H1 (cell line): ENCODE measurements at regions not wholly inside any gene's neighbourhood (a gene's known extent, or its start where the extent isn't known, plus 50 kb on each side); places are given as distances from the start of the nearest gene placed in this dataset.

ENCODE experiments used
- CTCF ChIA-PET: fragments of 300-600 bp; sonication (Branson Sonifier 250); formaldehyde crosslinking; loops from one replicate; lab custom pipeline; 2021; ENCODE audit not compliant: partially characterized antibody; lab: Charles Lee
- POLR2A ChIA-PET: fragments of 300-600 bp; sonication (Branson Sonifier 250); formaldehyde crosslinking; loops from one replicate; lab custom pipeline; 2021; ENCODE audit warnings: inconsistent platforms; ENCODE audit not compliant: partially characterized antibody; lab: Charles Lee
- DNase-seq, 2 experiments: peaks; one replicate each; pipeline versions ENCODE4 v3.0.0 to v3.0.0-alpha.2; 2010 to 2022; ENCODE audit warnings: low spot score in 2 of 2, low read depth in 1 of 2, mixed read lengths in 1 of 2
- FAIRE-seq: peaks from 2 replicates; lab custom pipeline; 2011; peaks lifted over from hg19 to GRCh38; lab: Jason Lieb, UNC
- H2AFZ ChIP-seq: 2 replicates; pipeline ENCODE4 v1.8.1; 2012; ENCODE audit warnings: low read length, inconsistent platforms
- H2AK5ac ChIP-seq: 2 replicates; pipeline ENCODE4 v1.6.1; 2013; ENCODE audit warnings: low read depth, low read length
- H2BK120ac ChIP-seq: replicated peaks from 2 replicates; pipeline ENCODE3; 2013; ENCODE audit warnings: low read depth, low read length, inconsistent platforms
- H2BK12ac ChIP-seq: 2 replicates; pipeline ENCODE4 v1.6.1; 2013; ENCODE audit warnings: low read depth, low read length
- H2BK15ac ChIP-seq: 2 replicates; pipeline ENCODE4 v1.6.1; 2013; ENCODE audit warnings: low read length
- H2BK20ac ChIP-seq: 2 replicates; pipeline ENCODE4 v1.6.1; 2013; ENCODE audit warnings: low read length
- H2BK5ac ChIP-seq: 2 replicates; pipeline ENCODE4 v1.6.1; 2013; ENCODE audit warnings: low read depth, low read length
- H3K14ac ChIP-seq: 2 replicates; pipeline ENCODE4 v1.6.1; 2013; ENCODE audit warnings: inconsistent platforms; ENCODE audit not compliant: insufficient read length
- H3K18ac ChIP-seq: 2 replicates; pipeline ENCODE4 v1.6.1; 2013; ENCODE audit warnings: low read length; ENCODE audit errors: extremely low read depth
- H3K23ac ChIP-seq: 2 replicates; pipeline ENCODE4 v1.6.1; 2013; ENCODE audit warnings: inconsistent platforms; ENCODE audit not compliant: insufficient read length
- H3K23me2 ChIP-seq: 2 replicates; pipeline ENCODE4 v1.6.1; 2013; ENCODE audit warnings: low read depth, low read length
- H3K27ac ChIP-seq: 2 replicates; pipeline ENCODE4 v1.6.1; 2011; ENCODE audit warnings: low read depth, low read length, inconsistent platforms
- H3K27me3 ChIP-seq, 4 experiments: replicated peaks in 1 of 4; 1 replicate in 1 of 4; 2 replicates in 3 of 4; pipeline versions ENCODE4 v1.6.1 to v1.8.1; 2011 to 2013; ENCODE audit warnings: low read length in 3 of 4, mild to moderate bottlenecking in 3 of 4, inconsistent platforms in 2 of 4, mixed read lengths in 2 of 4, moderate library complexity in 1 of 4; ENCODE audit not compliant: control insufficient read depth in 3 of 4, insufficient read depth in 3 of 4; ENCODE audit errors: extremely low read depth in 1 of 4
- H3K36me3 ChIP-seq, 4 experiments: 2 replicates each; pipeline versions ENCODE4 v1.6.1 to v1.8.1; 2011 to 2013; ENCODE audit warnings: mild to moderate bottlenecking in 4 of 4, low read length in 3 of 4, moderate library complexity in 2 of 4, control low read depth in 1 of 4, inconsistent platforms in 1 of 4; ENCODE audit not compliant: insufficient read depth in 4 of 4, control insufficient read depth in 2 of 4
- H3K4ac ChIP-seq: replicated peaks from 2 replicates; pipeline ENCODE3; 2013; ENCODE audit warnings: low read length, low read depth, mixed read lengths, inconsistent platforms; ENCODE audit not compliant: insufficient read length
- H3K4me1 ChIP-seq, 4 experiments: replicated peaks in 1 of 4; 1 replicate in 1 of 4; 2 replicates in 3 of 4; pipeline versions ENCODE4 v1.6.1 to v1.8.1; 2011 to 2013; ENCODE audit warnings: low read length in 3 of 4, inconsistent platforms in 2 of 4, mixed read lengths in 1 of 4; ENCODE audit not compliant: insufficient read depth in 4 of 4, control insufficient read depth in 3 of 4
- H3K4me2 ChIP-seq, 2 experiments: 2 replicates each; pipeline versions ENCODE4 v1.6.1 to v1.8.1; 2011 to 2013; ENCODE audit warnings: low read depth in 2 of 2, low read length in 2 of 2, control low read depth in 1 of 2, inconsistent platforms in 1 of 2, mild to moderate bottlenecking in 1 of 2; ENCODE audit not compliant: insufficient read depth in 1 of 2
- H3K4me3 ChIP-seq, 4 experiments: fragments of 200-600, 300-600 bp in 1 of 4; sonication (generic), shearing (Covaris generic), sonication (Bioruptor Twin) in 1 of 4; 2 replicates each; pipeline versions ENCODE4 v1.5.1 to v1.8.1; 2011 to 2016; ENCODE audit warnings: low read length in 4 of 4, low read depth in 3 of 4, control low read depth in 2 of 4, inconsistent platforms in 2 of 4, mild to moderate bottlenecking in 2 of 4, mixed read lengths in 1 of 4, moderate library complexity in 1 of 4; ENCODE audit not compliant: insufficient read depth in 2 of 4; ENCODE audit errors: extremely low read depth in 1 of 4
- H3K56ac ChIP-seq: replicated peaks from 2 replicates; pipeline ENCODE3; 2013; ENCODE audit warnings: low read depth, mild to moderate bottlenecking, mixed read lengths, low read length, inconsistent platforms; ENCODE audit not compliant: insufficient read length
- H3K79me1 ChIP-seq: 2 replicates; pipeline ENCODE4 v1.6.1; 2013; ENCODE audit warnings: low read depth, low read length, control low read depth
- H3K79me2 ChIP-seq, 2 experiments: 2 replicates each; pipeline versions ENCODE4 v1.6.1 to v1.8.1; 2012 to 2013; ENCODE audit warnings: low read length in 2 of 2, mild to moderate bottlenecking in 2 of 2, inconsistent platforms in 1 of 2; ENCODE audit not compliant: insufficient read depth in 2 of 2, control insufficient read depth in 1 of 2
- H3K9ac ChIP-seq, 4 experiments: replicated peaks in 1 of 4; 1 replicate in 1 of 4; 2 replicates in 3 of 4; pipeline versions ENCODE4 v1.6.1 to v1.8.1; 2011 to 2013; ENCODE audit warnings: low read depth in 3 of 4, low read length in 3 of 4, control low read depth in 2 of 4, mild to moderate bottlenecking in 2 of 4, moderate library complexity in 2 of 4, inconsistent platforms in 1 of 4; ENCODE audit errors: extremely low read depth in 1 of 4
- H3K9me3 ChIP-seq, 2 experiments: 2 replicates each; pipeline versions ENCODE4 v1.6.1 to v1.8.1; 2012 to 2013; ENCODE audit warnings: mild to moderate bottlenecking in 2 of 2, moderate library complexity in 2 of 2, control low read depth in 1 of 2, inconsistent platforms in 1 of 2, low read depth in 1 of 2, low read length in 1 of 2, mixed read lengths in 1 of 2; ENCODE audit not compliant: insufficient read depth in 2 of 2
- H4K20me1 ChIP-seq, 2 experiments: replicated peaks in 1 of 2; 2 replicates each; pipeline versions ENCODE3 to v1.8.1; 2011 to 2013; ENCODE audit warnings: inconsistent platforms in 2 of 2, low read length in 2 of 2, mild to moderate bottlenecking in 1 of 2; ENCODE audit not compliant: insufficient read depth in 2 of 2, control insufficient read depth in 1 of 2
- H4K5ac ChIP-seq: 2 replicates; pipeline ENCODE4 v1.6.1; 2013; ENCODE audit warnings: low read length, low read depth, mixed read lengths, inconsistent platforms; ENCODE audit not compliant: insufficient read length
- H4K8ac ChIP-seq: 2 replicates; pipeline ENCODE4 v1.8.0; 2013; ENCODE audit warnings: mild to moderate bottlenecking, moderate library complexity, low read length, inconsistent platforms; ENCODE audit not compliant: insufficient read depth; ENCODE audit errors: extremely low read depth
- H4K91ac ChIP-seq: replicated peaks from 2 replicates; pipeline ENCODE3; 2013; ENCODE audit warnings: low read length, mixed read lengths, inconsistent platforms; ENCODE audit not compliant: insufficient read length
- ATF3 ChIP-seq: IDR thresholded peaks from 2 replicates; pipeline ENCODE4 v1.6.1; 2011; ENCODE audit warnings: low read depth, mild to moderate bottlenecking, low read length; ENCODE audit not compliant: insufficient read depth
- CBX8 ChIP-seq: fragments of 300-800, 300-1000 bp; sonication (generic); IDR thresholded peaks from 2 replicates; pipeline ENCODE4 v1.7.1; 2016; ENCODE audit warnings: low read depth, low read length, borderline replicate concordance
- CTBP2 ChIP-seq: IDR thresholded peaks from 2 replicates; pipeline ENCODE4 v1.7.0; 2011; ENCODE audit warnings: borderline replicate concordance, mild to moderate bottlenecking, moderate library complexity, mixed read lengths, low read length; ENCODE audit not compliant: insufficient read depth, insufficient read length
- GTF2F1 ChIP-seq: IDR thresholded peaks from 2 replicates; pipeline ENCODE4 v1.6.1; 2012; ENCODE audit warnings: low read depth, low read length, improper control_type of control experiment, borderline replicate concordance
- HDAC6 ChIP-seq: IDR thresholded peaks from one replicate; pipeline ENCODE4 v1.7.1; 2012; ENCODE audit warnings: low read depth, mild to moderate bottlenecking, inconsistent platforms, low read length, moderate library complexity
- KDM5A ChIP-seq: fragments of 200-600 bp; IDR thresholded peaks from 2 replicates; pipeline ENCODE4 v1.7.1; 2012; ENCODE audit warnings: mild to moderate bottlenecking, low read length, inconsistent platforms, mixed read lengths
- PHF8 ChIP-seq: fragments of 200-600 bp; sonication (generic); conservative IDR thresholded peaks from 2 replicates; pipeline ENCODE4 v1.7.1; 2012; ENCODE audit warnings: low read depth, mild to moderate bottlenecking, inconsistent platforms, low read length, moderate library complexity
- RNF2 ChIP-seq: fragments of 200-900, 300-1000 bp; sonication (generic); IDR thresholded peaks from 2 replicates; pipeline ENCODE4 v1.7.1; 2016; ENCODE audit warnings: borderline replicate concordance, low read depth, mild to moderate bottlenecking, antibody characterized with exemption, low read length; ENCODE audit not compliant: poor library complexity, severe bottlenecking; ENCODE audit errors: missing control alignments
- RXRA ChIP-seq: IDR thresholded peaks from 2 replicates; pipeline ENCODE4 v1.6.1; 2011; ENCODE audit warnings: low read depth, mild to moderate bottlenecking, low read length, moderate library complexity; ENCODE audit not compliant: insufficient read depth
- SIN3A ChIP-seq, 2 experiments: IDR thresholded peaks in 1 of 2; conservative IDR thresholded peaks in 1 of 2; 2 replicates each; pipeline ENCODE4 v1.6.1; 2011 to 2012; ENCODE audit warnings: low read length in 2 of 2, improper control_type of control experiment in 1 of 2, low read depth in 1 of 2, mild to moderate bottlenecking in 1 of 2
- SP1 ChIP-seq: IDR thresholded peaks from 2 replicates; pipeline ENCODE4 v1.6.1; 2011; ENCODE audit warnings: low read depth, low read length
- SUZ12 ChIP-seq: fragments of 200-600 bp; sonication (generic); IDR thresholded peaks from 2 replicates; pipeline ENCODE4 v1.6.1; 2012; ENCODE audit warnings: mild to moderate bottlenecking, inconsistent platforms, low read length, moderate library complexity, mixed read lengths
- TBP ChIP-seq: IDR thresholded peaks from 2 replicates; pipeline ENCODE4 v1.6.1; 2011; ENCODE audit warnings: low read depth, low read length, improper control_type of control experiment
- TEAD4 ChIP-seq: IDR thresholded peaks from 2 replicates; pipeline ENCODE4 v1.6.1; 2012; ENCODE audit warnings: low read depth, low read length, inconsistent platforms, mixed read lengths
- WGBS, 2 experiments: shearing (Covaris generic) in 1 of 2; methylation state at CpG; one replicate each; pipeline versions ENCODE4 v1.1.6 to v1.1.7; 2013 to 2015; ENCODE audit warnings: low lambda C conversion rate in 2 of 2, mixed read lengths in 2 of 2, inconsistent platforms in 1 of 2, low coverage in 1 of 2, missing lambda C conversion rate in 1 of 2; ENCODE audit not compliant: insufficient replicate concordance in 2 of 2, insufficient coverage in 1 of 2, insufficient read length in 1 of 2; ENCODE audit errors: extremely low coverage in 1 of 2, missing lambda C conversion rate in 1 of 2; 5-methylcytosine and 5-hydroxymethylcytosine counted together

- no peaks in the 10 kb centered on the region for H3K36me3 ChIP-seq
- POLR2A ChIA-PET: no interaction called here
- TF ChIP-seq SIN3A (conservative IDR thresholded peaks at IDR 0.05 in 1 of 2, IDR thresholded peaks at IDR 0.05 in 1 of 2; ENCODE audit: low read depth in 1 of 2, low read length in 2 of 2) (no peak), SP1 (no peak), PHF8 (no peak), CTBP2 (no peak), TEAD4 (no peak), GTF2F1 (no peak), SUZ12 (no peak), HDAC6 (no peak), RNF2 (no peak), RXRA (no peak), KDM5A (no peak), TBP (no peak), ATF3 (no peak), CBX8 (no peak)
Observed at GRCh38 chr14:46306267-46306666, 345.3 kb downstream of the RPL10L start.

More at GRCh38 chr14:46306267-46306666, 345.3 kb downstream of the RPL10L start:
- Histone ChIP-seq H3K79me2 (no peaks in the 10 kb centered on the region), H4K5ac (no peak overlapping the region), H2BK120ac (no peak overlapping the region), H3K14ac (no peak overlapping the region), H3K79me1 (no peaks in the 10 kb centered on the region), H4K8ac (no peak overlapping the region), H3K23me2 (no peaks in the 10 kb centered on the region), H3K9me3 (no peaks in the 10 kb centered on the region), H2BK12ac (no peak overlapping the region), H2BK15ac (no peak overlapping the region), H3K4me2 (no peak overlapping the region), H3K18ac (no peak overlapping the region), H2BK5ac (no peak overlapping the region), H2BK20ac (no peak overlapping the region), H2AK5ac (no peak overlapping the region), H3K9ac (no peak overlapping the region), H3K27ac (no peak overlapping the region), H4K20me1 (no peaks in the 10 kb centered on the region), H3K23ac (no peak overlapping the region), H4K91ac (no peak overlapping the region), H3K56ac (no peak overlapping the region), H3K27me3 (no peaks in the 10 kb centered on the region), H3K4me3 (no peak overlapping the region), H3K4me1 (no peaks in the 10 kb centered on the region), H2AFZ (no peak overlapping the region), H3K4ac (no peak overlapping the region)
- no peak for FAIRE-seq
- DNase-seq: no peak
- CTCF ChIA-PET: no interaction called here
- 45% methylated on average over 2 of the region's 2 CpGs; no CpG with 5 or more reads in 1 of the 2 experiments for WGBS, 2 experiments
